Ovary (tissue), 3 donors: ENCODE measurements at regions not wholly inside any gene's neighbourhood (a gene's known extent, or its start where the extent isn't known, plus 50 kb on each side); places are given as distances from the start of the nearest gene placed in this dataset.

Source experiments
- CTCF ChIP-seq, 3 donors: fragments of 450-650 bp in 2 of 3; fragments of 200-600 bp in 1 of 3; IDR thresholded peaks; one replicate each; pipeline versions ENCODE4 v1.5.1 to v1.8.0; 2016 to 2022; ENCODE audit warnings: antibody characterized with exemption in 3 of 3, mild to moderate bottlenecking in 1 of 3
- EP300 ChIP-seq: sonication (generic); formaldehyde crosslinking; IDR thresholded peaks from one replicate; pipeline ENCODE4 v1.6.1; 2017; ENCODE audit warnings: antibody characterized with exemption
- POLR2A ChIP-seq: fragments of 450-650 bp; IDR thresholded peaks from one replicate; pipeline ENCODE4 v1.6.1; 2017; ENCODE audit warnings: antibody characterized with exemption, mild to moderate bottlenecking, moderate library complexity
- donor health status: DM: no; HTN: no; CAD: no.

GRCh38 chr2:15839426-15840124 is 100.8 kb upstream of the MYCN start:
- no peak for TF ChIP-seq CTCF (IDR thresholded peaks at IDR 0.05)
- no peak for TF ChIP-seq POLR2A
- no peak for TF ChIP-seq EP300
